Stomach (tissue), 8 donors: ENCODE measurements at regions not wholly inside any gene's neighbourhood (a gene's known extent, or its start where the extent isn't known, plus 50 kb on each side); places are given as distances from the start of the nearest gene placed in this dataset.
A peak's percentile ranks its signal among the peaks of the same experiment; 100 is the strongest.

ENCODE experiments used
- DNase-seq, 2 donors: peaks; one replicate each; pipeline versions ENCODE4 v3.0.0 to v3.0.0-alpha.2; 2013 to 2019
- H3K27ac ChIP-seq, 5 donors: fragments of 200-600 bp in 4 of 5; sonication (generic) in 4 of 5; one replicate each; pipeline ENCODE4 v1.5.1; 2013 to 2019; ENCODE audit warnings: mild to moderate bottlenecking in 1 of 5, moderate library complexity in 1 of 5
- H3K27me3 ChIP-seq, 3 donors: fragments of 200-600 bp; sonication (generic); one replicate each; pipeline ENCODE4 v1.5.1; 2017 to 2019; ENCODE audit warnings: mixed run types in 1 of 3
- H3K36me3 ChIP-seq, 4 donors: fragments of 200-600 bp; sonication (generic); 1 replicate in 3 of 4; 2 replicates in 1 of 4; pipeline ENCODE4 v1.5.1; 2016 to 2019
- H3K4me1 ChIP-seq, 4 donors: fragments of 200-600 bp; sonication (generic); one replicate each; pipeline ENCODE4 v1.5.1; 2016 to 2019
- H3K4me3 ChIP-seq, 4 donors: fragments of 200-600 bp; sonication (generic) in 3 of 4; one replicate each; pipeline ENCODE4 v1.5.1; 2016 to 2019; ENCODE audit warnings: mild to moderate bottlenecking in 1 of 4
- H3K9me3 ChIP-seq, 4 donors: fragments of 200-600 bp; sonication (generic); one replicate each; pipeline ENCODE4 v1.5.1; 2016 to 2019
- EP300 ChIP-seq: sonication (generic); formaldehyde crosslinking; IDR thresholded peaks from one replicate; pipeline ENCODE4 v1.6.1; 2017; ENCODE audit warnings: antibody characterized with exemption
- POLR2A ChIP-seq, 4 donors: fragments of 450-650 bp; IDR thresholded peaks; one replicate each; pipeline ENCODE4 v1.6.1; 2016; ENCODE audit warnings: antibody characterized with exemption in 4 of 4, control low read depth in 2 of 4, mild to moderate bottlenecking in 1 of 4, moderate library complexity in 1 of 4
- POLR2AphosphoS5 ChIP-seq, 3 donors: sonication (generic); formaldehyde crosslinking; IDR thresholded peaks; one replicate each; pipeline ENCODE4 v1.6.1; 2016; ENCODE audit warnings: antibody characterized with exemption in 3 of 3
- WGBS, 5 donors: extraction: QIAGEN DNeasy Blood & Tissue Kit in 3 of 5; methylation state at CpG; one replicate each; pipeline versions ENCODE4 v1.1.5 to v1.1.7; 2013 to 2018; 5-methylcytosine and 5-hydroxymethylcytosine counted together
- intact Hi-C: fragments of 100-400 bp; cut with DNase I; formaldehyde crosslinking; loops from one replicate; pipeline ENCODE4 v1.15.1; 2023; ENCODE audit warnings: low total_unique reads
- TF ChIP-seq, protein P1 (sequence below), 7 experiments: fragments of 450-650 bp in 4 of 7; fragments of 200-600 bp in 3 of 7; sonication (generic) in 3 of 7; IDR thresholded peaks; one replicate each; pipeline ENCODE4 v1.5.1; 2016 to 2019; ENCODE audit warnings: antibody characterized with exemption in 7 of 7, control low read depth in 2 of 7, mild to moderate bottlenecking in 1 of 7
- donor health status: healthy with polysubstance abuse.
- donor health status: Bipolar disorder and iron deficiency.
- donor health status: healthy.

DNA sequence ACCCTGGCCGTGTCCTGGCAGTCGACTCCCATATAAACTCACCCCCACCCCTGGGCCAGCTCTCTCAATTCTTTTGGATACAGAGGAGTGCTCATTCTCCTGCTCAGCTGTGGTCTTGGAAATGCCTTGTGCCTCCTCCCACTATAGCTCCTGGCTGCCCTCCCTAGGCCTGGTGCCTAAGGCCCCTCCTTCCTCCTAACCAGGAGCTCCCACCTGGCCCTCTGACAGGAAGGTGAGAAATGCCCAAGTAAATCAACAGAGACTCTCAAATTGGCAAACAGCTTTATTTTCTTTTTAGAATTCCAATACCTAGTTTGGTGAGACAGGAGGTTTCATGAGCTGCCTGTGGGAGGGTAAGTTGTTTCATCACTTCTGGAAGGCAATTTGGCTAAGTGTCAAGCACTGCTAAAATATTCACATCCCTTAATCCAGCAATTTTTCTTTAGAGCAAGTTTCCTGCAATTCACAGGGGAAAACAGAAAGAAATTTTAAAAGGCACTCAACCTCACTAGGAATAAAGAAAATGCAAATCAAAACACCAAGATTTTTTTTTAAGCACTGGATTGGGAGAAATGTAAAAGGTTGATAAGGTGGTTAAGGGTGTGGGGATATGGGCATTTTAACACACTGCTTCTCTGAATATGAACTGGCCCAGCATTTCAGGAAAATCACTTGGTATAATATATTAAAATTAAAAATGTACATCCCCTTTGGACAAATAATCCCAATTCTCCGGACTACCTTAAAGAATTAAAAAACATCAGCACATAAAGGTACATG lies 209.7 kb upstream of the ARHGAP20 start:
- Histone ChIP-seq H3K27ac (peak overlapping the region in 3 of 5 donors; percentile 55 to 59 (median 58)), H3K4me1 (peaks cover 0 to 41% (median 24%) of the 10 kb centered on the region in 4 donors), H3K4me3 (no peak overlapping the region), H3K36me3 (no peaks in the 10 kb centered on the region), H3K27me3 (no peaks in the 10 kb centered on the region), H3K9me3 (peaks cover 0 to 2% (median 0%) of the 10 kb centered on the region in 4 donors)
- 58 to 76% (median 70%) methylated on average over 3 of the region's 3 CpGs for WGBS, 5 donors
- intact Hi-C loops: no loop called here
- DNase-seq: peak; percentile 37 to 62
- TF ChIP-seq POLR2AphosphoS5 (IDR thresholded peaks at IDR 0.05): peak in 2 of 3 donors; percentile 15
- TF ChIP-seq, protein P1, sequence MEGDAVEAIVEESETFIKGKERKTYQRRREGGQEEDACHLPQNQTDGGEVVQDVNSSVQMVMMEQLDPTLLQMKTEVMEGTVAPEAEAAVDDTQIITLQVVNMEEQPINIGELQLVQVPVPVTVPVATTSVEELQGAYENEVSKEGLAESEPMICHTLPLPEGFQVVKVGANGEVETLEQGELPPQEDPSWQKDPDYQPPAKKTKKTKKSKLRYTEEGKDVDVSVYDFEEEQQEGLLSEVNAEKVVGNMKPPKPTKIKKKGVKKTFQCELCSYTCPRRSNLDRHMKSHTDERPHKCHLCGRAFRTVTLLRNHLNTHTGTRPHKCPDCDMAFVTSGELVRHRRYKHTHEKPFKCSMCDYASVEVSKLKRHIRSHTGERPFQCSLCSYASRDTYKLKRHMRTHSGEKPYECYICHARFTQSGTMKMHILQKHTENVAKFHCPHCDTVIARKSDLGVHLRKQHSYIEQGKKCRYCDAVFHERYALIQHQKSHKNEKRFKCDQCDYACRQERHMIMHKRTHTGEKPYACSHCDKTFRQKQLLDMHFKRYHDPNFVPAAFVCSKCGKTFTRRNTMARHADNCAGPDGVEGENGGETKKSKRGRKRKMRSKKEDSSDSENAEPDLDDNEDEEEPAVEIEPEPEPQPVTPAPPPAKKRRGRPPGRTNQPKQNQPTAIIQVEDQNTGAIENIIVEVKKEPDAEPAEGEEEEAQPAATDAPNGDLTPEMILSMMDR (IDR thresholded peaks at IDR 0.05): no peak

DNA sequence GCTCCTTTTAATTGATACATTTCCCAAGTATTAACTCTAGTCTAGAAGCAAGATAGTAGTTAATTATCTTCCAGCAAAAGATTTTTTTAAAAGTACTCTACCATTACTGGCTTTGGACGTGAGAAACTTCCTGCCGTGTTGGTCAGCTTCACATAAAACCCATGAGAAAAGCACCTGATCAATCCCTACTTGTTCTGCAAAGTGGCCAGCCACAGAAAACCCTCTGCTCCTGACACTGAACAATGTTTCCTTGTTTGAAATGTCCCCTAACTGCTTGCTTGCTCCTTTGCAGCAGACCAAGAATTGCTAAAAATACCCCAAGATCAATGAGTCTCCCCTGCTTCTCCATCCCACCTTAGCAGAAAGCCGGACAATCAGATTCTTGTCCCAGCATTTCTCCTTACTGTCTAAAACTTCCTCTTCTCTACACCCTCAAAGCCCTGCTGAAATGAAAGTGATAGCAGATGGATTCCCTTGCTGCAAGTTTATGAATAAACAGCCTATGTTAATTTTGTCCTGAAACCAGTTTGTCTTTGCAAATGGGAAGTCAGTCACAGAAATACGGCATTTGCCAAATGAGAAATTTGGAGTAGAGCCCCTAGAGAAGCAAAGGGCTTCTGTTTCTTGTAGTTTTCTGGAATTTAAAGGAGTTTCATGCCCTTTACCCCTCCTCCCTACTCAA lies 207.1 kb upstream of the ARHGAP20 start:
- intact Hi-C loops: no loop called here
- DNase-seq: peak in 1 of 2 donors; percentile 30

DNA sequence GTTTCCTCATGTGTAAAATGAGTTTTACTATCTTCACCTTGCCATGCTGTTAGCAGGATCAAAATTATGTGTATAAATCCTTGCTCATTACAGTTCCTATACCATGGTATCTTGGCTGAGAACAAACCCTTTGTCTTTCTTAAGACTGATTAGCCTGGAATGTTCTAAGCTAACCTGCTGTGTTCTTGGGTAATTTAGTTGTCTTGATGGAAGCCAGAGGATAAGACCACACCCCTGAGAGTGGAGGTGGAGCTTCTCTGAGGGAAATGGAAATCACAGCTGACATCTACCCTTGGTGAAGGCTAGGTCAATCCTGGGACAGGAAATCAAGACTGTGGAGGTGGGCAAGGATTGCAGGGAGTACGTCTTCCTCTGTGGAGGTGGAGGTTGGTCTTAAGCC lies 206.1 kb upstream of the ARHGAP20 start:
- no peak overlapping the region for H3K27ac ChIP-seq
- WGBS, 5 donors: 75 to 97% (median 89%) methylated on average over 1 of the region's 1 CpG
- H3K27me3 ChIP-seq: no peaks in the 10 kb centered on the region
- H3K9me3 ChIP-seq: peaks cover 0 to 6% (median 0%) of the 10 kb centered on the region in 4 donors
- no peak for DNase-seq
- H3K36me3 ChIP-seq: no peaks in the 10 kb centered on the region
- peaks cover 0 to 36% (median 24%) of the 10 kb centered on the region in 4 donors for H3K4me1 ChIP-seq
- intact Hi-C loops: no loop called here
- no peak overlapping the region for H3K4me3 ChIP-seq
- TF ChIP-seq POLR2AphosphoS5 (IDR thresholded peaks at IDR 0.05) (no peak), POLR2A (IDR thresholded peaks at IDR 0.05) (no peak), EP300 (no peak)
- TF ChIP-seq, protein P1 (IDR thresholded peaks at IDR 0.05): no peak

More for the DNA sequence above, 207.1 kb upstream of the ARHGAP20 start:
- TF ChIP-seq, protein P1 (IDR thresholded peaks at IDR 0.05): no peak
- TF ChIP-seq EP300 (no peak), POLR2AphosphoS5 (IDR thresholded peaks at IDR 0.05) (no peak), POLR2A (IDR thresholded peaks at IDR 0.05) (no peak)
- Histone ChIP-seq H3K27ac (peak overlapping the region in 2 of 5 donors; percentile 2 to 33), H3K27me3 (no peaks in the 10 kb centered on the region), H3K9me3 (peaks cover 0 to 6% (median 0%) of the 10 kb centered on the region in 4 donors), H3K36me3 (no peaks in the 10 kb centered on the region), H3K4me1 (peaks cover 0 to 37% (median 24%) of the 10 kb centered on the region in 4 donors), H3K4me3 (no peak overlapping the region)
- 45 to 64% (median 56%) methylated on average over 4 of the region's 4 CpGs for WGBS, 5 donors

DNA sequence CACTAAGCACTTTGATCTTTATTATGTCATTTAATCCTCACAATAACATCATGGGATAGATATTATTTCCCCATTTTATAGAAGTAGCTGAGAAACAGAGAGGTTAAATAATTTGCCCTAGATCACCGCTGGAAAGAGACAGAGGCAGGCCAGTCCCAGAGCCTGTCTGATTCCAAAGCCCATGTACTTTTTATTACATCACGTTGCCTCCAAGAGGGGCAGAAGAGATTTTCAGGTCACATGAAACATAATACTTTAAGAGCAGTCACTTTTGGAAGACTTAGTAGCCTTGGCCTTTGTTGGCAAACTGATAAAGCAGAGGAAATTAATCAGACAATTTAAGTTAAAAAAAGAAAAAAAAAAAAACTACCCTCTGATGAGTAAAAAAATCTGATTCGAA lies 200.2 kb upstream of the ARHGAP20 start:
- H3K27ac ChIP-seq: no peak overlapping the region
- H3K9me3 ChIP-seq: peaks cover 0 to 6% (median 0%) of the 10 kb centered on the region in 4 donors
- peaks cover 0 to 27% (median 15%) of the 10 kb centered on the region in 4 donors for H3K4me1 ChIP-seq
- TF ChIP-seq POLR2A (IDR thresholded peaks at IDR 0.05) (no peak), EP300 (no peak)
- TF ChIP-seq, protein P1 (IDR thresholded peaks at IDR 0.05): no peak
- H3K36me3 ChIP-seq: no peaks in the 10 kb centered on the region
- H3K4me3 ChIP-seq: no peak overlapping the region
- 71 to 82% (median 77%) methylated on average over 3 of the region's 3 CpGs for WGBS, 5 donors
- DNase-seq: no peak
- intact Hi-C loops: no loop called here
- no peaks in the 10 kb centered on the region for H3K27me3 ChIP-seq
